ENCODE measurements at regions not wholly inside any gene's neighbourhood (a gene's known extent, or its start where the extent isn't known, plus 50 kb on each side); places are given as distances from the start of the nearest gene placed in this dataset.

GRCh38 chr10:130983749-130984148 is 327.8 kb downstream of the TCERG1L start:
- no peak overlapping the region for H3K27ac ChIP-seq (ENCODE audit: low read length)
- H3K4me1 ChIP-seq (ENCODE audit: insufficient read depth, low read length): no peaks in the 10 kb centered on the region
- H3K9ac ChIP-seq (ENCODE audit: low read depth, low read length): no peak overlapping the region

DNA sequence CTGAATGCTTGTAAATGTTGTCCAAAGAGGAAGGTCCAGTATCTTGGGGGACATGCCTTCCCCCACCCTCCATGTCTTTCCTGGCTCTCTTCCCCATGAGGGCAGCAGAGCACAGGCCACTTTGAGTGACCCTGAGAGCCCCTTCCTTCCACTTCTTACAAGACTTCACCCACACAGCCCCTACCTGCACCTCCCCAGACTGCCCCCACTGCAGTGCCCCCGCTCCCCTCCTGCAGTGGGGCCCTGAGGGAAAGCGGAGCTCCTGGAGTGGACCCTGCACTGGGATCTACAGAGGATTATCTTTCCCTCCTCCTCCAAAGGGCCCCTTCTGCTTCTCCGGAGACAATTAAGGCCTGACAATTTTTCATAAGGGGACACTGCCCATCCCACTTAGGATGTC is 326.8 kb downstream of the TCERG1L start:
- H3K9ac ChIP-seq (ENCODE audit: low read depth, low read length): no peak overlapping the region
- no peak overlapping the region for H3K27ac ChIP-seq (ENCODE audit: low read length)
- H3K27me3 ChIP-seq (ENCODE audit: insufficient read depth, low read length): no peaks in the 10 kb centered on the region
- H3K4me3 ChIP-seq (ENCODE audit: low read length): no peak overlapping the region
- no peaks in the 10 kb centered on the region for H3K36me3 ChIP-seq (ENCODE audit: insufficient read depth, low read depth, low read length)
- H3K4me1 ChIP-seq (ENCODE audit: insufficient read depth, low read length): no peaks in the 10 kb centered on the region
- H3K9me3 ChIP-seq (ENCODE audit: insufficient read depth, low read depth, low read length): peaks cover 8% of the 10 kb centered on the region

More at GRCh38 chr10:130983749-130984148, 327.8 kb downstream of the TCERG1L start:
- no peaks in the 10 kb centered on the region for H3K27me3 ChIP-seq (ENCODE audit: insufficient read depth, low read length)
- H3K4me3 ChIP-seq (ENCODE audit: low read length): no peak overlapping the region
- peaks cover 8% of the 10 kb centered on the region for H3K9me3 ChIP-seq (ENCODE audit: insufficient read depth, low read depth, low read length)
- H3K36me3 ChIP-seq (ENCODE audit: insufficient read depth, low read depth, low read length): no peaks in the 10 kb centered on the region

GRCh38 chr10:130985158-130985753 is 326.3 kb downstream of the TCERG1L start:
- Histone ChIP-seq H3K27me3 (ENCODE audit: insufficient read depth, low read length) (no peaks in the 10 kb centered on the region), H3K36me3 (ENCODE audit: insufficient read depth, low read depth, low read length) (no peaks in the 10 kb centered on the region), H3K27ac (ENCODE audit: low read length) (no peak overlapping the region), H3K4me3 (ENCODE audit: low read length) (no peak overlapping the region), H3K9ac (ENCODE audit: low read depth, low read length) (no peak overlapping the region), H3K4me1 (ENCODE audit: insufficient read depth, low read length) (no peaks in the 10 kb centered on the region), H3K9me3 (ENCODE audit: insufficient read depth, low read depth, low read length) (peaks cover 8% of the 10 kb centered on the region)

DNA sequence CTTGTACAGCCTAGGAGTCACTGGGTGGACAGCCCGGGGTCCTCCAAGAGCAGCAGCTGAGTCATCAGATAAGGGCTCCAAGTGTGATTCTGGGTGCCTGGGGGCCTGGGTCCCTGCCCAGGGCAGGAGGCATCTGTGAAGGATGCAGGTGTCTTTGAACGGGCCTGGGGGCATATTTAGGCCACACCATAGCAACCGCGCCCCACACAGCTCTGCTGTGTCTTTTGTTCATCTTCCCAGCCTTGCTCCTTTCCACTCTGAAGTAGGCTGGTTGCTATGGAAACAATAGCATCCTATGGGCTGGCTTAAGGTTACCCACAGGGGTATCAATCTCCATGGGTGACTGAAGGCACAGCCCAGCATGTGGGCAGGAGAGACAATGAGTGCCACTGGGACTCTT is 324.7 kb downstream of the TCERG1L start:
- no peak overlapping the region for H3K27ac ChIP-seq (ENCODE audit: low read length)

DNA sequence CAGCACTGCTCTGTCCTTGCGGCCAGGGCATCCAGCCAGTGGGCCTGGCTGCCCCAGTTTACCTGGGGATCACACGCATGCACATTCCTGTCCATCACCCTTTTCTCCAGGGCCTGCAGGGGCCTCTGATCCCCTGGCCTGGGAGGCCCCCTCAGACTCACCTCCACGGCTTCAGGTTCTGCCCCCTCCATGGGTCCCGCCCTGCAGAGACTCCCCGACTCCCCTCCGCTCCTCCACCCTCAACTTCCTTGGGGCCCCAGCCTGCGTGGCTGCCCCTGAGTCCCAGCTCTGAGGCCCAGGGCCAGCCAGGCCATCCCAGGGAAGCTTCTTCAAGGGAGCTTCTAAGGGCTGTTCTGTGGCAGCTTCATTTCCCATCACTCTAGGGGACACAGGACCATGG is 324.1 kb downstream of the TCERG1L start:
- peaks cover 8% of the 10 kb centered on the region for H3K9me3 ChIP-seq (ENCODE audit: insufficient read depth, low read depth, low read length)
- H3K27ac ChIP-seq (ENCODE audit: low read length): no peak overlapping the region
- H3K27me3 ChIP-seq (ENCODE audit: insufficient read depth, low read length): no peaks in the 10 kb centered on the region

More for the DNA sequence above, 324.7 kb downstream of the TCERG1L start:
- Histone ChIP-seq H3K36me3 (ENCODE audit: insufficient read depth, low read depth, low read length) (no peaks in the 10 kb centered on the region), H3K4me3 (ENCODE audit: low read length) (no peak overlapping the region), H3K9me3 (ENCODE audit: insufficient read depth, low read depth, low read length) (peaks cover 8% of the 10 kb centered on the region), H3K27me3 (ENCODE audit: insufficient read depth, low read length) (no peaks in the 10 kb centered on the region), H3K4me1 (ENCODE audit: insufficient read depth, low read length) (no peaks in the 10 kb centered on the region), H3K9ac (ENCODE audit: low read depth, low read length) (no peak overlapping the region)

GRCh38 chr10:130989670-130990232 is 321.8 kb downstream of the TCERG1L start:
- Histone ChIP-seq H3K9me3 (ENCODE audit: insufficient read depth, low read depth, low read length) (no peaks in the 10 kb centered on the region), H3K4me3 (ENCODE audit: low read length) (no peak overlapping the region), H3K4me1 (ENCODE audit: insufficient read depth, low read length) (no peaks in the 10 kb centered on the region), H3K27ac (ENCODE audit: low read length) (no peak overlapping the region), H3K9ac (ENCODE audit: low read depth, low read length) (no peak overlapping the region), H3K36me3 (ENCODE audit: insufficient read depth, low read depth, low read length) (no peaks in the 10 kb centered on the region), H3K27me3 (ENCODE audit: insufficient read depth, low read length) (no peaks in the 10 kb centered on the region)

More for the DNA sequence above, 324.1 kb downstream of the TCERG1L start:
- Histone ChIP-seq H3K9ac (ENCODE audit: low read depth, low read length) (no peak overlapping the region), H3K4me1 (ENCODE audit: insufficient read depth, low read length) (no peaks in the 10 kb centered on the region), H3K36me3 (ENCODE audit: insufficient read depth, low read depth, low read length) (no peaks in the 10 kb centered on the region), H3K4me3 (ENCODE audit: low read length) (no peak overlapping the region)

GRCh38 chr10:130990486-130990885 is 321.0 kb downstream of the TCERG1L start:
- Histone ChIP-seq H3K36me3 (ENCODE audit: insufficient read depth, low read depth, low read length) (no peaks in the 10 kb centered on the region), H3K9me3 (ENCODE audit: insufficient read depth, low read depth, low read length) (no peaks in the 10 kb centered on the region), H3K4me3 (ENCODE audit: low read length) (no peak overlapping the region), H3K4me1 (ENCODE audit: insufficient read depth, low read length) (no peaks in the 10 kb centered on the region), H3K9ac (ENCODE audit: low read depth, low read length) (no peak overlapping the region), H3K27me3 (ENCODE audit: insufficient read depth, low read length) (no peaks in the 10 kb centered on the region), H3K27ac (ENCODE audit: low read length) (no peak overlapping the region)

- no peaks in the 10 kb centered on the region for H3K9me3 ChIP-seq (ENCODE audit: insufficient read depth, low read depth, low read length)
- no peaks in the 10 kb centered on the region for H3K36me3 ChIP-seq (ENCODE audit: insufficient read depth, low read depth, low read length)
- peaks cover 4% of the 10 kb centered on the region; the same call in 1 of the 2 replicates for H3K4me1 ChIP-seq (ENCODE audit: insufficient read depth, low read length)
- no peak overlapping the region for H3K27ac ChIP-seq (ENCODE audit: low read length)
- no peak overlapping the region for H3K9ac ChIP-seq (ENCODE audit: low read depth, low read length)
- no peak overlapping the region for H3K4me3 ChIP-seq (ENCODE audit: low read length)
- H3K27me3 ChIP-seq (ENCODE audit: insufficient read depth, low read length): no peaks in the 10 kb centered on the region
Measured at GRCh38 chr10:130992802-130993523, 318.6 kb downstream of the TCERG1L start.

- Histone ChIP-seq H3K4me3 (ENCODE audit: low read length) (no peak overlapping the region), H3K27me3 (ENCODE audit: insufficient read depth, low read length) (no peaks in the 10 kb centered on the region), H3K9ac (ENCODE audit: low read depth, low read length) (no peak overlapping the region), H3K27ac (ENCODE audit: low read length) (no peak overlapping the region), H3K4me1 (ENCODE audit: insufficient read depth, low read length) (peaks cover 4% of the 10 kb centered on the region; the same call in 1 of the 2 replicates), H3K36me3 (ENCODE audit: insufficient read depth, low read depth, low read length) (no peaks in the 10 kb centered on the region), H3K9me3 (ENCODE audit: insufficient read depth, low read depth, low read length) (no peaks in the 10 kb centered on the region)
Measured at GRCh38 chr10:130993612-130994011, 317.9 kb downstream of the TCERG1L start.

GRCh38 chr10:130994191-130994590 is 317.3 kb downstream of the TCERG1L start:
- Histone ChIP-seq H3K9me3 (ENCODE audit: insufficient read depth, low read depth, low read length) (no peaks in the 10 kb centered on the region), H3K9ac (ENCODE audit: low read depth, low read length) (no peak overlapping the region)

GRCh38 chr10:130994845-130995244 is 316.7 kb downstream of the TCERG1L start:
- Histone ChIP-seq H3K9ac (ENCODE audit: low read depth, low read length) (no peak overlapping the region), H3K4me3 (ENCODE audit: low read length) (no peak overlapping the region), H3K9me3 (ENCODE audit: insufficient read depth, low read depth, low read length) (no peaks in the 10 kb centered on the region), H3K27me3 (ENCODE audit: insufficient read depth, low read length) (no peaks in the 10 kb centered on the region), H3K27ac (ENCODE audit: low read length) (no peak overlapping the region), H3K4me1 (ENCODE audit: insufficient read depth, low read length) (peaks cover 4% of the 10 kb centered on the region; the same call in 1 of the 2 replicates), H3K36me3 (ENCODE audit: insufficient read depth, low read depth, low read length) (no peaks in the 10 kb centered on the region)

More at GRCh38 chr10:130994191-130994590, 317.3 kb downstream of the TCERG1L start:
- Histone ChIP-seq H3K36me3 (ENCODE audit: insufficient read depth, low read depth, low read length) (no peaks in the 10 kb centered on the region), H3K27me3 (ENCODE audit: insufficient read depth, low read length) (no peaks in the 10 kb centered on the region), H3K4me3 (ENCODE audit: low read length) (no peak overlapping the region), H3K27ac (ENCODE audit: low read length) (no peak overlapping the region), H3K4me1 (ENCODE audit: insufficient read depth, low read length) (peaks cover 4% of the 10 kb centered on the region; the same call in 1 of the 2 replicates)
